H1 (cell line): ENCODE measurements at regions not wholly inside any gene's neighbourhood (a gene's known extent, or its start where the extent isn't known, plus 50 kb on each side); places are given as distances from the start of the nearest gene placed in this dataset.
"Not testable (repeated sequence)": the region's sequence is repeated elsewhere in the genome, so short reads cannot be mapped to it uniquely, and the experiment has no call there.

Experiments
- CTCF ChIA-PET: fragments of 300-600 bp; sonication (Branson Sonifier 250); formaldehyde crosslinking; loops from one replicate; lab custom pipeline; 2021; ENCODE audit not compliant: partially characterized antibody; lab: Charles Lee
- POLR2A ChIA-PET: fragments of 300-600 bp; sonication (Branson Sonifier 250); formaldehyde crosslinking; loops from one replicate; lab custom pipeline; 2021; ENCODE audit warnings: inconsistent platforms; ENCODE audit not compliant: partially characterized antibody; lab: Charles Lee
- DNase-seq, 2 experiments: peaks; one replicate each; pipeline versions ENCODE4 v3.0.0 to v3.0.0-alpha.2; 2010 to 2022; ENCODE audit warnings: low spot score in 2 of 2, low read depth in 1 of 2, mixed read lengths in 1 of 2
- FAIRE-seq: peaks from 2 replicates; lab custom pipeline; 2011; peaks lifted over from hg19 to GRCh38; lab: Jason Lieb, UNC
- H2AFZ ChIP-seq: 2 replicates; pipeline ENCODE4 v1.8.1; 2012; ENCODE audit warnings: low read length, inconsistent platforms
- H2AK5ac ChIP-seq: 2 replicates; pipeline ENCODE4 v1.6.1; 2013; ENCODE audit warnings: low read depth, low read length
- H2BK120ac ChIP-seq: replicated peaks from 2 replicates; pipeline ENCODE3; 2013; ENCODE audit warnings: low read depth, low read length, inconsistent platforms
- H2BK12ac ChIP-seq: 2 replicates; pipeline ENCODE4 v1.6.1; 2013; ENCODE audit warnings: low read depth, low read length
- H2BK15ac ChIP-seq: 2 replicates; pipeline ENCODE4 v1.6.1; 2013; ENCODE audit warnings: low read length
- H2BK20ac ChIP-seq: 2 replicates; pipeline ENCODE4 v1.6.1; 2013; ENCODE audit warnings: low read length
- H2BK5ac ChIP-seq: 2 replicates; pipeline ENCODE4 v1.6.1; 2013; ENCODE audit warnings: low read depth, low read length
- H3K14ac ChIP-seq: 2 replicates; pipeline ENCODE4 v1.6.1; 2013; ENCODE audit warnings: inconsistent platforms; ENCODE audit not compliant: insufficient read length
- H3K18ac ChIP-seq: 2 replicates; pipeline ENCODE4 v1.6.1; 2013; ENCODE audit warnings: low read length; ENCODE audit errors: extremely low read depth
- H3K23ac ChIP-seq: 2 replicates; pipeline ENCODE4 v1.6.1; 2013; ENCODE audit warnings: inconsistent platforms; ENCODE audit not compliant: insufficient read length
- H3K23me2 ChIP-seq: 2 replicates; pipeline ENCODE4 v1.6.1; 2013; ENCODE audit warnings: low read depth, low read length
- H3K27ac ChIP-seq: 2 replicates; pipeline ENCODE4 v1.6.1; 2011; ENCODE audit warnings: low read depth, low read length, inconsistent platforms
- H3K27me3 ChIP-seq, 4 experiments: replicated peaks in 1 of 4; 1 replicate in 1 of 4; 2 replicates in 3 of 4; pipeline versions ENCODE4 v1.6.1 to v1.8.1; 2011 to 2013; ENCODE audit warnings: low read length in 3 of 4, mild to moderate bottlenecking in 3 of 4, inconsistent platforms in 2 of 4, mixed read lengths in 2 of 4, moderate library complexity in 1 of 4; ENCODE audit not compliant: control insufficient read depth in 3 of 4, insufficient read depth in 3 of 4; ENCODE audit errors: extremely low read depth in 1 of 4
- H3K36me3 ChIP-seq, 4 experiments: 2 replicates each; pipeline versions ENCODE4 v1.6.1 to v1.8.1; 2011 to 2013; ENCODE audit warnings: mild to moderate bottlenecking in 4 of 4, low read length in 3 of 4, moderate library complexity in 2 of 4, control low read depth in 1 of 4, inconsistent platforms in 1 of 4; ENCODE audit not compliant: insufficient read depth in 4 of 4, control insufficient read depth in 2 of 4
- H3K4ac ChIP-seq: replicated peaks from 2 replicates; pipeline ENCODE3; 2013; ENCODE audit warnings: low read length, low read depth, mixed read lengths, inconsistent platforms; ENCODE audit not compliant: insufficient read length
- H3K4me1 ChIP-seq, 4 experiments: replicated peaks in 1 of 4; 1 replicate in 1 of 4; 2 replicates in 3 of 4; pipeline versions ENCODE4 v1.6.1 to v1.8.1; 2011 to 2013; ENCODE audit warnings: low read length in 3 of 4, inconsistent platforms in 2 of 4, mixed read lengths in 1 of 4; ENCODE audit not compliant: insufficient read depth in 4 of 4, control insufficient read depth in 3 of 4
- H3K4me2 ChIP-seq, 2 experiments: 2 replicates each; pipeline versions ENCODE4 v1.6.1 to v1.8.1; 2011 to 2013; ENCODE audit warnings: low read depth in 2 of 2, low read length in 2 of 2, control low read depth in 1 of 2, inconsistent platforms in 1 of 2, mild to moderate bottlenecking in 1 of 2; ENCODE audit not compliant: insufficient read depth in 1 of 2
- H3K4me3 ChIP-seq, 4 experiments: fragments of 200-600, 300-600 bp in 1 of 4; sonication (generic), shearing (Covaris generic), sonication (Bioruptor Twin) in 1 of 4; 2 replicates each; pipeline versions ENCODE4 v1.5.1 to v1.8.1; 2011 to 2016; ENCODE audit warnings: low read length in 4 of 4, low read depth in 3 of 4, control low read depth in 2 of 4, inconsistent platforms in 2 of 4, mild to moderate bottlenecking in 2 of 4, mixed read lengths in 1 of 4, moderate library complexity in 1 of 4; ENCODE audit not compliant: insufficient read depth in 2 of 4; ENCODE audit errors: extremely low read depth in 1 of 4
- H3K56ac ChIP-seq: replicated peaks from 2 replicates; pipeline ENCODE3; 2013; ENCODE audit warnings: low read depth, mild to moderate bottlenecking, mixed read lengths, low read length, inconsistent platforms; ENCODE audit not compliant: insufficient read length
- H3K79me1 ChIP-seq: 2 replicates; pipeline ENCODE4 v1.6.1; 2013; ENCODE audit warnings: low read depth, low read length, control low read depth
- H3K79me2 ChIP-seq, 2 experiments: 2 replicates each; pipeline versions ENCODE4 v1.6.1 to v1.8.1; 2012 to 2013; ENCODE audit warnings: low read length in 2 of 2, mild to moderate bottlenecking in 2 of 2, inconsistent platforms in 1 of 2; ENCODE audit not compliant: insufficient read depth in 2 of 2, control insufficient read depth in 1 of 2
- H3K9ac ChIP-seq, 4 experiments: replicated peaks in 1 of 4; 1 replicate in 1 of 4; 2 replicates in 3 of 4; pipeline versions ENCODE4 v1.6.1 to v1.8.1; 2011 to 2013; ENCODE audit warnings: low read depth in 3 of 4, low read length in 3 of 4, control low read depth in 2 of 4, mild to moderate bottlenecking in 2 of 4, moderate library complexity in 2 of 4, inconsistent platforms in 1 of 4; ENCODE audit errors: extremely low read depth in 1 of 4
- H3K9me3 ChIP-seq, 2 experiments: 2 replicates each; pipeline versions ENCODE4 v1.6.1 to v1.8.1; 2012 to 2013; ENCODE audit warnings: mild to moderate bottlenecking in 2 of 2, moderate library complexity in 2 of 2, control low read depth in 1 of 2, inconsistent platforms in 1 of 2, low read depth in 1 of 2, low read length in 1 of 2, mixed read lengths in 1 of 2; ENCODE audit not compliant: insufficient read depth in 2 of 2
- H4K20me1 ChIP-seq, 2 experiments: replicated peaks in 1 of 2; 2 replicates each; pipeline versions ENCODE3 to v1.8.1; 2011 to 2013; ENCODE audit warnings: inconsistent platforms in 2 of 2, low read length in 2 of 2, mild to moderate bottlenecking in 1 of 2; ENCODE audit not compliant: insufficient read depth in 2 of 2, control insufficient read depth in 1 of 2
- H4K5ac ChIP-seq: 2 replicates; pipeline ENCODE4 v1.6.1; 2013; ENCODE audit warnings: low read length, low read depth, mixed read lengths, inconsistent platforms; ENCODE audit not compliant: insufficient read length
- H4K8ac ChIP-seq: 2 replicates; pipeline ENCODE4 v1.8.0; 2013; ENCODE audit warnings: mild to moderate bottlenecking, moderate library complexity, low read length, inconsistent platforms; ENCODE audit not compliant: insufficient read depth; ENCODE audit errors: extremely low read depth
- H4K91ac ChIP-seq: replicated peaks from 2 replicates; pipeline ENCODE3; 2013; ENCODE audit warnings: low read length, mixed read lengths, inconsistent platforms; ENCODE audit not compliant: insufficient read length
- WGBS, 2 experiments: shearing (Covaris generic) in 1 of 2; methylation state at CpG; one replicate each; pipeline versions ENCODE4 v1.1.6 to v1.1.7; 2013 to 2015; ENCODE audit warnings: low lambda C conversion rate in 2 of 2, mixed read lengths in 2 of 2, inconsistent platforms in 1 of 2, low coverage in 1 of 2, missing lambda C conversion rate in 1 of 2; ENCODE audit not compliant: insufficient replicate concordance in 2 of 2, insufficient coverage in 1 of 2, insufficient read length in 1 of 2; ENCODE audit errors: extremely low coverage in 1 of 2, missing lambda C conversion rate in 1 of 2; 5-methylcytosine and 5-hydroxymethylcytosine counted together

- H3K4me2 ChIP-seq, H4K8ac ChIP-seq, H3K23ac ChIP-seq, H3K56ac ChIP-seq, H2BK120ac ChIP-seq, H4K20me1 ChIP-seq, H4K91ac ChIP-seq, H2AFZ ChIP-seq, DNase-seq, POLR2A ChIA-PET, H3K4ac ChIP-seq, H2BK20ac ChIP-seq, H3K9ac ChIP-seq, H2BK15ac ChIP-seq, H3K4me3 ChIP-seq, H3K79me1 ChIP-seq, H2BK12ac ChIP-seq, H3K36me3 ChIP-seq, FAIRE-seq, H2BK5ac ChIP-seq, CTCF ChIA-PET, H2AK5ac ChIP-seq, H4K5ac ChIP-seq, H3K27ac ChIP-seq, H3K14ac ChIP-seq, H3K4me1 ChIP-seq, H3K23me2 ChIP-seq, H3K18ac ChIP-seq, H3K79me2 ChIP-seq: not testable (repeated sequence)
- H3K9me3 ChIP-seq = peaks cover 17 to 26% of the 10 kb centered on the region in 2 experiments
- 80% methylated on average over 13 of the region's 13 CpGs; no CpG with 5 or more reads in 1 of the 2 experiments for WGBS, 2 experiments
- peaks cover 3 to 12% (median 5%) of the 10 kb centered on the region in 4 experiments; a peak in 5 of 7 replicates for H3K27me3 ChIP-seq
Observed at GRCh38 chr9:40873753-40874295, 254.7 kb downstream of the FOXD4L6 start.

GRCh38 chr9:40868437-40868836 is 260.0 kb downstream of the FOXD4L6 start:
- H3K79me2 ChIP-seq, H4K8ac ChIP-seq, POLR2A ChIA-PET, CTCF ChIA-PET, H2BK12ac ChIP-seq, H3K14ac ChIP-seq, H2BK120ac ChIP-seq, H3K9ac ChIP-seq, H3K27ac ChIP-seq, H3K23ac ChIP-seq, H3K56ac ChIP-seq, H3K4me2 ChIP-seq, FAIRE-seq, H2AK5ac ChIP-seq, H4K5ac ChIP-seq, H3K4me1 ChIP-seq, H2AFZ ChIP-seq, H3K36me3 ChIP-seq, H3K4ac ChIP-seq, H3K23me2 ChIP-seq, H4K91ac ChIP-seq, H3K79me1 ChIP-seq, H2BK5ac ChIP-seq, H4K20me1 ChIP-seq, H3K4me3 ChIP-seq, DNase-seq, H2BK20ac ChIP-seq, H2BK15ac ChIP-seq, H3K18ac ChIP-seq: not testable (repeated sequence)
- 87% methylated on average over 4 of the region's 4 CpGs; no CpG with 5 or more reads in 1 of the 2 experiments for whole genome bisulfite sequencing, 2 experiments
- Histone ChIP-seq H3K9me3 (peaks cover 13 to 18% of the 10 kb centered on the region in 2 experiments), H3K27me3 (peaks cover 3 to 14% (median 5%) of the 10 kb centered on the region in 4 experiments; a peak in 5 of 7 replicates)
